ENCODE measurements at regions not wholly inside any gene's neighbourhood (a gene's known extent, or its start where the extent isn't known, plus 50 kb on each side); places are given as distances from the start of the nearest gene placed in this dataset.

DNA sequence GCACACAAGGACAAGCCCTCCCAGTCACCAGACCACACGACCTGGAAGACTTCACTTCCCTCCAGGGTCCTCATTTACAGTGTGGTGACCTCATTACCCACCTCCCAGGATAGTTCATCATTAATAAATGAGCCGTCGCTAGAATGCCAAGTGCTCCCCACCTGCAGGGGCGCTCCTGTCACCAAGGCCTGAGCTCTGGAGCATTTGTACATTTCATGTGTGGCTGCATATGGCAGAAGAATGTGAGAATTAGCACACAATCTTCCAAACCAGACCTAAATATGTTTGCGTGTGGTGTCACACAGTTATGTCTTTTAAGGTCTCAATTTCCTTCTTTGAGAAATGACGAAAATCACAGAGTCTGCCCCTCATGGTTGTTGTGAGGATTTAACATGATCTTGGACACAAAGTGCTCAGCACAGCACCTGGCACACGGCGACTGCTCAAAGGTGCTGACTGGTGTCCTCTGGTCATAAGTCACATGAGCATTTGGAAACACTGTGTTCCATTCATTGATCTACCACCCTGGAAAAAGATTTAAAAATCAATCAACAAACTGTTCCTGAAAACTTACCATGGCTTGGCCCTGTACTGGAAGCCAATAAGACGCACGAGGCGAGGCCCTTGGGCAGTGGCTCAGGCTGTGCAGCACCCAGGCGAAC lies 150.6 kb upstream of the SPACA7 start:
- CTCF ChIA-PET, result no interaction called here

More for the DNA sequence above, 150.6 kb upstream of the SPACA7 start:
- no peak for TF ChIP-seq JUN (IDR thresholded peaks at IDR 0.05; ENCODE audit: borderline replicate concordance, insufficient read depth, insufficient read length, low read depth)
- TF ChIP-seq POLR2A (IDR thresholded peaks at IDR 0.05; ENCODE audit: low read depth, low read length), result no peak
- no peak for TF ChIP-seq FOS (IDR thresholded peaks at IDR 0.05; ENCODE audit: borderline replicate concordance, insufficient read depth, low read length)
- TF ChIP-seq, protein P1, sequence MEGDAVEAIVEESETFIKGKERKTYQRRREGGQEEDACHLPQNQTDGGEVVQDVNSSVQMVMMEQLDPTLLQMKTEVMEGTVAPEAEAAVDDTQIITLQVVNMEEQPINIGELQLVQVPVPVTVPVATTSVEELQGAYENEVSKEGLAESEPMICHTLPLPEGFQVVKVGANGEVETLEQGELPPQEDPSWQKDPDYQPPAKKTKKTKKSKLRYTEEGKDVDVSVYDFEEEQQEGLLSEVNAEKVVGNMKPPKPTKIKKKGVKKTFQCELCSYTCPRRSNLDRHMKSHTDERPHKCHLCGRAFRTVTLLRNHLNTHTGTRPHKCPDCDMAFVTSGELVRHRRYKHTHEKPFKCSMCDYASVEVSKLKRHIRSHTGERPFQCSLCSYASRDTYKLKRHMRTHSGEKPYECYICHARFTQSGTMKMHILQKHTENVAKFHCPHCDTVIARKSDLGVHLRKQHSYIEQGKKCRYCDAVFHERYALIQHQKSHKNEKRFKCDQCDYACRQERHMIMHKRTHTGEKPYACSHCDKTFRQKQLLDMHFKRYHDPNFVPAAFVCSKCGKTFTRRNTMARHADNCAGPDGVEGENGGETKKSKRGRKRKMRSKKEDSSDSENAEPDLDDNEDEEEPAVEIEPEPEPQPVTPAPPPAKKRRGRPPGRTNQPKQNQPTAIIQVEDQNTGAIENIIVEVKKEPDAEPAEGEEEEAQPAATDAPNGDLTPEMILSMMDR (IDR thresholded peaks at IDR 0.05; ENCODE audit: extremely low read depth in 1 of 2, insufficient read depth in 1 of 2, low read depth in 1 of 2, low read length in 2 of 2), result no peak
- TF ChIP-seq GATA2 (IDR thresholded peaks at IDR 0.05; ENCODE audit: insufficient read depth, insufficient read length, low read depth, low read length), result no peak
- TF ChIP-seq, protein P2, sequence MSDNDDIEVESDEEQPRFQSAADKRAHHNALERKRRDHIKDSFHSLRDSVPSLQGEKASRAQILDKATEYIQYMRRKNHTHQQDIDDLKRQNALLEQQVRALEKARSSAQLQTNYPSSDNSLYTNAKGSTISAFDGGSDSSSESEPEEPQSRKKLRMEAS (IDR thresholded peaks at IDR 0.05; ENCODE audit: insufficient read depth, insufficient read length), result no peak
- no peak for TF ChIP-seq MYC (IDR thresholded peaks at IDR 0.05; ENCODE audit: low read depth, low read length)
- TF ChIP-seq EZH2 (IDR thresholded peaks at IDR 0.05; ENCODE audit: borderline replicate concordance, low read depth, low read length, severe bottlenecking), result no peak
- no peak for TF ChIP-seq POLR2AphosphoS5 (IDR thresholded peaks at IDR 0.05; ENCODE audit: insufficient read depth, low read depth, low read length)
- Histone ChIP-seq H3K27me3 (ENCODE audit: control insufficient read depth in 2 of 2, insufficient read depth in 2 of 2, low read length in 2 of 2) (no peaks in the 10 kb centered on the region), H3K9me3 (replicated peaks; ENCODE audit: control insufficient read depth, insufficient read depth, low read length) (no peaks in the 10 kb centered on the region), H3K79me2 (ENCODE audit: control insufficient read depth, insufficient read depth, low read length) (no peaks in the 10 kb centered on the region), H3K4me1 (ENCODE audit: control insufficient read depth, extremely low read depth, insufficient read depth, low read length) (no peaks in the 10 kb centered on the region), H3K36me3 (ENCODE audit: control insufficient read depth in 2 of 2, extremely low read depth in 1 of 2, insufficient read depth in 2 of 2, low read length in 2 of 2) (no peaks in the 10 kb centered on the region), H3K27ac (ENCODE audit: insufficient read depth, low read depth, low read length) (no peak overlapping the region), H3K4me2 (ENCODE audit: insufficient read depth, low read length) (no peak overlapping the region), H4K20me1 (replicated peaks; ENCODE audit: control insufficient read depth, extremely low read depth, insufficient read depth, low read length) (no peaks in the 10 kb centered on the region), H3K9ac (replicated peaks; ENCODE audit: extremely low read depth, insufficient read depth, low read length) (no peak overlapping the region), H3K9me1 (replicated peaks; ENCODE audit: control insufficient read depth, extremely low read depth, insufficient read depth, low read length) (no peaks in the 10 kb centered on the region), H2AFZ (ENCODE audit: low read depth, low read length) (no peak overlapping the region), H3K4me3 (replicated peaks in 1 of 3; ENCODE audit: insufficient read depth in 1 of 3, low read depth in 1 of 3, low read length in 3 of 3) (no peak overlapping the region)
- no peak for FAIRE-seq
- dilution Hi-C loops (cut with MboI; ENCODE audit: extremely low pct_ligation_motif_present, low sequenced_read_pairs) (no loop called here), intact Hi-C loops (cut with micrococcal nuclease) (no loop called here)
- POLR2A ChIA-PET, result no interaction called here
- no TSS peak for BruUV-seq (replicated peaks)
- DNase-seq (ENCODE audit: low read depth, low spot score), result no peak
